ENCODE measurements at regions not wholly inside any gene's neighbourhood (a gene's known extent, or its start where the extent isn't known, plus 50 kb on each side); places are given as distances from the start of the nearest gene placed in this dataset.

DNA sequence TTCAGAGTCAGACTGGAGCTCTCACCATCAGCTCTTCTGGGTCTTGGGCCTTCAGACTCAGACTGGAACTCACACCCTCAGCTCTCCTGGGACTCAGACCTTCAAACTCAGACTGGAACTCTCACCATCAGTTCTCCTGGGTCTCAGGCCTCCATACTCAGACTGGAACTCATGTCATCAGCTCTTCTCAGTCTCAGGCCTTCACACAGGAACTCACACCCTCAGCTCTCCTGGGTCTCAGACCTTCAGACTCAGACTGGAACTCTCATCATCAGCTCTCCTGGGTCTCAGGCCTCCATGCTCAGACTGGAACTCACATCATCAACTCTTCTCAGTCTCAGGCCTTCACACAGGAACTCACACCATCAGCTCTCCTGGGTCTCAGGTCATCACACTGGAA lies 147.2 kb upstream of the MXRA5 start:
- TF ChIP-seq CTCF (conservative IDR thresholded peaks at IDR 0.05 in 1 of 2, IDR thresholded peaks at IDR 0.05 in 1 of 2; ENCODE audit: low read depth in 1 of 2, low read length in 2 of 2) (no peak), EZH2 (IDR thresholded peaks at IDR 0.05; ENCODE audit: low read length, missing control alignments) (no peak)

All from fibroblast of lung (primary cell).